SJCRH30 (cell line): ENCODE measurements at regions not wholly inside any gene's neighbourhood (a gene's known extent, or its start where the extent isn't known, plus 50 kb on each side); places are given as distances from the start of the nearest gene placed in this dataset.
"Not testable (repeated sequence)": the region's sequence is repeated elsewhere in the genome, so short reads cannot be mapped to it uniquely, and the experiment has no call there.

Experiments
- DNase-seq, 2 experiments: peaks; one replicate each; pipeline ENCODE4 v3.0.0-alpha.2; 2015 to 2020
- H3K27ac ChIP-seq: fragments of 250-450 bp; sonication (Bioruptor Pico); 2 replicates; pipeline ENCODE4 v1.5.1; 2020; ENCODE audit warnings: mild to moderate bottlenecking, moderate library complexity
- H3K27me3 ChIP-seq: fragments of 250-450 bp; sonication (Bioruptor Pico); 2 replicates; pipeline ENCODE4 v1.5.1; 2020; ENCODE audit warnings: mild to moderate bottlenecking, moderate library complexity
- H3K36me3 ChIP-seq: fragments of 250-450 bp; sonication (Bioruptor Pico); 2 replicates; pipeline ENCODE4 v1.5.1; 2020; ENCODE audit warnings: mild to moderate bottlenecking, moderate library complexity
- H3K4me1 ChIP-seq: fragments of 250-450 bp; sonication (Bioruptor Pico); 2 replicates; pipeline ENCODE4 v1.5.1; 2020; ENCODE audit warnings: mild to moderate bottlenecking, moderate library complexity
- H3K4me3 ChIP-seq: fragments of 250-450 bp; sonication (Bioruptor Pico); 2 replicates; pipeline ENCODE4 v1.5.1; 2020; ENCODE audit warnings: mild to moderate bottlenecking, moderate library complexity
- H3K9me3 ChIP-seq: fragments of 250-450 bp; sonication (Bioruptor Pico); replicated peaks from 2 replicates; pipeline ENCODE4 v1.5.1; 2020; ENCODE audit warnings: mild to moderate bottlenecking, moderate library complexity

GRCh38 chr7:128561116-128561722 lies 84.7 kb downstream of the METTL2B start:
- H3K4me3 ChIP-seq, H3K27me3 ChIP-seq, H3K4me1 ChIP-seq, H3K36me3 ChIP-seq, H3K27ac ChIP-seq, DNase-seq, H3K9me3 ChIP-seq: not testable (repeated sequence)

DNA sequence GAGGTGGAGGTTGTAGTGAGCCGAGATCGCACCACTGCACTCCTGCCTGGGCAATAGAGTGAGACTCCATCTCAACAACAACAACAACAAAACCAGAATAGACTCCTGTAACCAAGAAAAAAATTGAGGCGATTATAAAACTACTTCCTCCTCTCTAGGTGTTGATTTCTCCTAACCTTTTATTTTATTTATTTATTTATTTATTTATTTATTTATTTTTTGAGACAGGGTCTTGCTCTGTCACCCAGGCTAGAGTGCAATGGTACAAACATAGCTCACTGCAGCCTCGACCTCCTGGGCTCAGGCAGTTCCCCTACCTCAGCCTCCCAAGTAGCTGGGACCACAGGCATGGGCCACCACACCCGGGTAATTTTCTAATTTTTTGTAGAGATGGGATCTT lies 86.2 kb downstream of the METTL2B start:
- not testable (repeated sequence) for DNase-seq, H3K9me3 ChIP-seq, H3K27ac ChIP-seq, H3K27me3 ChIP-seq, H3K36me3 ChIP-seq, H3K4me3 ChIP-seq, H3K4me1 ChIP-seq

DNA sequence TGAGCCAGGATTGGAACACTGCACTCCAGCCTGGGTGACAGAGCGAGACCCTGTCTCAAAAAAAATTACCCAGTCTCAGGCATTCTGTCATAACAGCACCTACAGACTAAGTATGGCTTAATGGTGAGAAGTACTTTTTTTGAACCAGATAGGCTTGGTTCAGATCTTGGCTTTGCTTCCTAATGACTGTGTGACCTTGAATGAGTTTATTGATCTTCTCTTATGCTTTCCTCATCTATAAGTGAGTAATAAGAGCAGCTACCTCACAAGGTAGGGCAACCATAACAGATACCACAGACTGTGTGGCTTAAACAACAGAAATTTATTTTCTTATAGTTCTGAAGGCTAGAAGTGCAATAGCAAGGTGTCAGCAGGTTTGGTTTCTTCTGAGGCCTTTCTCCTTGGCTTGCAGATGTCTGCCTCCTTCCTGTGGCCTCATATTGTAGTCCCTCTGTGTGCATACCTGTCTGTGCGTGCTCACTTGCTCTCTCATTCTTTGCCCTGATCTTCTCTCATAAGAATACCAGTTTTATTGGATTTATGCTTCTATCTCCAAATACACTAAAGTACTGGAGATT lies 87.7 kb downstream of the METTL2B start:
- H3K36me3 ChIP-seq, H3K9me3 ChIP-seq, H3K4me3 ChIP-seq, H3K4me1 ChIP-seq, H3K27me3 ChIP-seq, H3K27ac ChIP-seq, DNase-seq: not testable (repeated sequence)

DNA sequence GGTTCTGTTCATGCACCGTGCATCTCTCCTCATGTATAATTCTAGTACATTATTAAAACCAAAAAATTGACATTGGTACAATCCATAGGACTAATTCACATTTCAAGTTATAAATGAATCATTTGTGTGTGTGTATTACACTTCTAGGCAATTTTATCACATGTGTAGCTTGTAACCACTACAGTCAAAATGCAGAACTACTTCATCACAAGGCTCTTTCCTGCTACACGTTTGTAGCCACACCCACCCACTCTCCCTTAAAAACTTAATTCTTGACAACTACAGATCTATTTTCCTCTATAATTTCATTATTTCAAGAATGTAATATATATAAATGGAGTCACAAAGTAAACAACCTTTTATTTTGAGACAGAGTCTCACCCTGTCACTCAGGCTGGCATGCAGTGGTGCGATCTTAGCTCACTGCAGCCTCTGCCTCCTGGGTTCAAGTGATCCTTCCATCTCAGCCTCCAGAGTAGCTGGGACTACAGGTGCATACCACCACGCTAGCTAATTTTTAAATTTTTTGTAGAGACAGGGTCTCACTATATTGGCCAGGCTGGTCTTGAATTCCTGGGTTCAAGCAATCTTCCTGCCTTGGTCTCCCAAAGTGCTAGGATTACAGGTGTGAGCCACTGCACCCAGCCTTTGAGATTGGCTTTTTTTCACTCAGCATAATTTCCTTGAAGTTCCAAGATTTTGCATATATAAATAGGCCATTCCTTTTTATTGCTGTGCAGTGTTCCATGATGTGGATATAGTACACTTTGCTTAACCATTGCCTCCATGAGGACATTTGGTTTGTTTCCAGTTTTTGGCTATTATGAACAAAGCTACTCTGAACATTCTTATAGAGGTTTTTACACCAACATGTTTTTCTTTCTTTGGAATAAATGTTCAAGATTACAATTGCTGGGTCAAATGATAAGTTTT lies 88.7 kb downstream of the METTL2B start:
- DNase-seq, H3K27ac ChIP-seq, H3K9me3 ChIP-seq, H3K36me3 ChIP-seq, H3K27me3 ChIP-seq, H3K4me1 ChIP-seq, H3K4me3 ChIP-seq: not testable (repeated sequence)

- not testable (repeated sequence) for DNase-seq, H3K36me3 ChIP-seq, H3K4me1 ChIP-seq
Measured at GRCh38 chr7:128575277-128575676, 96.8 kb upstream of the GARIN1A start.

GRCh38 chr7:128576953-128577352 lies 95.1 kb upstream of the GARIN1A start:
- not testable (repeated sequence) for H3K4me1 ChIP-seq, H3K4me3 ChIP-seq, H3K9me3 ChIP-seq, H3K27ac ChIP-seq, DNase-seq, H3K36me3 ChIP-seq, H3K27me3 ChIP-seq

More at GRCh38 chr7:128575277-128575676, 96.8 kb upstream of the GARIN1A start:
- not testable (repeated sequence) for H3K4me3 ChIP-seq, H3K27me3 ChIP-seq, H3K27ac ChIP-seq, H3K9me3 ChIP-seq

DNA sequence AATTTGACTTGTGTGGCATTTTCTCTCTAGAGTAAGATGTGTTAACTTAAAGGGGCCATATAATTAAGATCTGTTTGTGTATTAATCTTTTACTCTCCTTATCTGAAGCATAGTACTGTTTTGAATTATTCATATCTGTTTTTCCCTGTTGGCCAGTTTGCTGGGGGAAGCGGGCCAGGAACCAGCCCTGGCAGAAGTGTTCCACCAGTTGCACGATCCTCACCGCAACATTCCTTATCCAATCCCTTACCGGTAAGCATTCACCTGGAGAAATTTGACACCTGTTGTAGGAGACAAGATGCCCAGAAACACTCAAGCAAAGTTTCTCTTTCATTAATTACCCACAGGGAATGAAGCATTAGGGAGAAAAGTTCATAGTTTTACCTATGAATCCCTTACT lies 92.2 kb upstream of the GARIN1A start:
- H3K9me3 ChIP-seq, H3K4me3 ChIP-seq, H3K4me1 ChIP-seq, H3K36me3 ChIP-seq, H3K27ac ChIP-seq, H3K27me3 ChIP-seq, DNase-seq: not testable (repeated sequence)

DNA sequence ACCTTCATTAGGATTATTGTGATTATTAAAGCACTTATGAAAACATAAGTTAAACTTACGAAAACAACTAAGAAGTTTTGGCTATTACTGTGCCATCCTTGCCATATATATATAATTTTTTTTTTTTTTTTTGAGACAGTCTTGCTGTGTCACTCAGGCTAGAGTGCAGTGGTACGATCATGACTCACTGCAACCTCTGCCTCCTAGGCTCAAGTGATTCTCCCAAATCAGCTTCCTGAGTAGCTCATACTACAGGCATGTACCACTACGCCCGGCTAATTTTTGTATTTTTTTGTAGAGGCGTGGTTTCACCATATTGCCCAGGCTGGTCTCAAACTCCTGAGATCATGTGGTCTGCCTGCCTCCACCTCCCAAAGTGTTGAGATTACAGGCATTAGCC lies 91.0 kb upstream of the GARIN1A start:
- not testable (repeated sequence) for DNase-seq, H3K27me3 ChIP-seq, H3K9me3 ChIP-seq, H3K4me3 ChIP-seq, H3K27ac ChIP-seq, H3K36me3 ChIP-seq, H3K4me1 ChIP-seq

- not testable (repeated sequence) for H3K4me3 ChIP-seq, H3K27me3 ChIP-seq, H3K27ac ChIP-seq, DNase-seq, H3K36me3 ChIP-seq, H3K9me3 ChIP-seq, H3K4me1 ChIP-seq
Measured at GRCh38 chr7:128581825-128582561, 90.1 kb upstream of the GARIN1A start.

DNA sequence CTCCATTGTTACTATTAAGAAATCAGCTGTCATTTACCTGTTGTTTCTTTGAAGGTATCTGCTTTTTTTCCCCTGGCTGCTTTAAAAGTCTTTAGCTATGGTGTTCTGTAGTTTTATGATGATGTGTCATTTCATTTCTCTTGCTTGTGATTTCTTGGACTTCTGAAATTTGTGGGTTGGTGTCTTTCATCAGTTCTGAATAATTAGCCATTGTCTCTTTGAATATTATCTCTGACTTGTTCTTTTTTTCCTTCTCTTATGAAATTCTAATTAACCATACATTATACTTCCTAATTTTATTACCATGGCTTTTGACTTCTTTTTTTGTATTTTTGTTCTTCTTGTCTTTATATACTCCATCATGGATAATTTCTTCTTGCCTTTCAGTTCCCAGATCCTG lies 85.4 kb upstream of the GARIN1A start:
- H3K27me3 ChIP-seq, H3K4me1 ChIP-seq, DNase-seq, H3K9me3 ChIP-seq, H3K27ac ChIP-seq, H3K36me3 ChIP-seq, H3K4me3 ChIP-seq: not testable (repeated sequence)

DNA sequence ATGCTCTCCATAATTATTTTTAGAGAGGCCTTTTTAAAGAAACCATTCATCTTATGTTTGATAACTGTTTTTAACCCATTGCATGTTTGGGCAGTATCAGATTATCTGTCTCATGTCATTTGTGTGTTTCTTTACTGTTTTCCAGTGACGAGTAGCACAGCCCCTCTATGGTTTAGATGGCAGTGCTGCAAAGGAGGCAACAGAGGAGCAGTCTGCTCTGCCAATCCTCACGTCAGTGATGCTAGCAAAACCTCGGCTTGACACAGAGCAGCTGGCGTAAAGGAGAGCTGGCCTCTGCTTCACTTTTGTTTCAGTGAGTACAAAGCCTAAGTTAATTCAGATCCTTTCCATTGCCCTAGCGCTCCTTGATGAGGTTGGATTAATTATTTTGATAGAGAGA lies 80.4 kb upstream of the GARIN1A start:
- DNase-seq = no peak
- peaks cover 12% of the 10 kb centered on the region for H3K36me3 ChIP-seq
- H3K9me3 ChIP-seq = no peaks in the 10 kb centered on the region
- H3K4me1 ChIP-seq = no peaks in the 10 kb centered on the region
- no peak overlapping the region for H3K4me3 ChIP-seq
- H3K27me3 ChIP-seq = no peaks in the 10 kb centered on the region
- no peak overlapping the region for H3K27ac ChIP-seq

DNA sequence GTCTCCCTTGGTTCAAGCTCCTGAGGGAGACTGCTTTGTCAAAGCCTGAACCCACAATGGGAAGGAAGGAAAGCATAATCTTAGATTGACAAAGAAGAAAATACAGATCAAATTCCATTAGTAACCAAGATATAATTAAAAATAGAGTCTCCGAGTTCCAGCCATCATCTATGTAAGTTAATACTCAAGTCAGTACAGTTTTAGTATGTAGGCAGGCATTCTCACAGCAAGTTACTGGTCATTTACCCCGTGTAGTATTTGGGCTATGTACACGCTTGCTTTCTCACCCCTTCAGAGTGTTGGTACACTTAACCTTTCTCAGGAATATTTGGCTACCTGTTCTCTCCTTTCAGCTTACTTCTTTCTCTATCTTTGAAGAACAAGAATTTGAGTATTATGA lies 79.9 kb upstream of the GARIN1A start:
- not testable (repeated sequence) for H3K27me3 ChIP-seq, H3K4me3 ChIP-seq, H3K9me3 ChIP-seq, H3K4me1 ChIP-seq, DNase-seq, H3K27ac ChIP-seq
- peaks cover 12% of the 10 kb centered on the region for H3K36me3 ChIP-seq

DNA sequence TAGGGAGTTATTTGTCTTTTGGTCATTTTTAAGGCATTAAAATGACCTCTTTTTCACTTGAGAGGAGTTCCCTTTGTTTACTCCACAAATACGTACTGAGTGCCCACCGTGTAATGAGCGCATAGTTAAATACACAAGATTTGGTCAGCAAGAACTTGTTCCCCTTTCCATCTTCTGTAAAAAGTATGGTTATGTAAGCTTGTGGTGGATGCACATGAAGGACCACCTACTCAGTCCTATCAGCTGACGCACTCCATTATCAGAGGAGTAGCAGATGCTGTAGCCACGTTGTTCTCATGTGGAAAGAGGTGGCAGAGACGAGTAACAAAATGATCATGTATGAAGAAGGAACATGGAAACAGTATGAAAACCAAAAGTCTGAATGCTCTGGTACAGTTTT lies 78.0 kb upstream of the GARIN1A start:
- H3K36me3 ChIP-seq = peaks cover 12% of the 10 kb centered on the region
- not testable (repeated sequence) for DNase-seq, H3K27ac ChIP-seq, H3K9me3 ChIP-seq, H3K27me3 ChIP-seq, H3K4me3 ChIP-seq, H3K4me1 ChIP-seq

DNA sequence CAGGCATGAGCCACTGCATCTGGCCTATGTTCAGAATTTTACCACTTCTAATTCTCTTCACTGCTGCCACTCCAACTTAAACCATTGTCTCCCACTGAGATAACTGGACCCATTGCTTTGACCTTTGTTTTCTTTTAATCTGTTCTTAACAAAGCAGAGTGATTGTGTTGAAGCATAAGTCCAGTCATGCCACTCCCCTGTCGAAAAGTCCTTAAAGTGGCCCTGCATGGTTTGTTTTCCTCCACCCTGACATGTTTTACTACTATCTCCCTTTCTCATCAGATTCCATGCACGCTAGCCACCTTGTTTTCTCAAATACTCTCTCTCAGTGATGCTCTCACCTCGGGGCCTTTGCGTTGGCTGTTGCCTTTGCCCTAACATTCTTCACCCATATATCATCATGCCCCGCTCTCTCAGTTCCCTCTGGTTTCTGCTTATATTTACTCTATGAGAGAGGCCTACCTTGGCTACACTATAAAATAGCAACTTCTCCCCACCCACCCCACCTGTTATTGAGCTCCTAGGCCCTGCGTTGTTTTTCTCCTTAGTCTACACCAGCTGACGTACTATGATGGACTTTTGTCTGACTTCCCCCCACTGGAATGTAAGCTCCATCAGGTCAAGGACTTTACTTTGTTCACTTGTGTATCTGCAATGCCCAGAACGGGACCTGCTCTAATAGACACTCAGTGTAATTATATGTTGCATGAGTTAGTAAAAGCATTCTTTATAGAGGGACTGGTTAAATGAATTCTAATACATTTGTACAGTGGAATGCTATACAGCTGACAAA lies 75.6 kb upstream of the GARIN1A start:
- not testable (repeated sequence) for H3K27ac ChIP-seq, DNase-seq, H3K27me3 ChIP-seq, H3K4me3 ChIP-seq, H3K4me1 ChIP-seq, H3K9me3 ChIP-seq
- H3K36me3 ChIP-seq = peaks cover 12% of the 10 kb centered on the region
